ENCODE measurements at regions not wholly inside any gene's neighbourhood (a gene's known extent, or its start where the extent isn't known, plus 50 kb on each side); places are given as distances from the start of the nearest gene placed in this dataset.
A peak's percentile ranks its signal among the peaks of the same experiment; 100 is the strongest.
"Not testable (repeated sequence)": the region's sequence is repeated elsewhere in the genome, so short reads cannot be mapped to it uniquely, and the experiment has no call there.

DNA sequence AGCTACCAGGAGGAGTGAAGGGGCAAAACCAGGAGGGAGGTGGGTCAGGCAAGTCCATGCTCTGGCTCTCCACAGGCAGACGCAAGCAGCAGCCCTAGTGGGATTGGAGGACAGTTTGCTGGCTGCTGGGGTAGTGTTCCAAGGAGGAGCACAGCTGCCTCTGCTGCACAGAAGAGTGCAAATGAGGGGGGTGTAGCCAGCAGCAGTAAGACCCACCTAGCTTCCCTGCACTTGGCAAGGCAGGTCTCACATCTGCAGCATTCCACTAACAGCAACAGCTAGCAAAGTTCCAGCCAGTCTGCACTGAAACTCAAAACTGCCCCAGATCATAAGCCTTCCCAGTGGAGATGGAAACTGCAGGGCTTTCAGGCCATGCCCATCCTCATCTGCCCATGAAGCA is 405.0 kb downstream of the UTRN start:
- no peak for DNase-seq (ENCODE audit: low spot score in 2 of 2, unreplicated experiment in 2 of 2)
- TF ChIP-seq CTCF (IDR thresholded peaks at IDR 0.05; ENCODE audit: unreplicated experiment), result no peak
- Mint-ChIP-seq H3K27me3 (ENCODE audit: low read depth) (no peaks in the 10 kb centered on the region), H3K4me1 (no peaks in the 10 kb centered on the region), H3K9me3 (peaks cover 65% of the 10 kb centered on the region), H3K4me3 (no peak overlapping the region), H3K27ac (no peak overlapping the region), H3K36me3 (peaks cover 65% of the 10 kb centered on the region)

DNA sequence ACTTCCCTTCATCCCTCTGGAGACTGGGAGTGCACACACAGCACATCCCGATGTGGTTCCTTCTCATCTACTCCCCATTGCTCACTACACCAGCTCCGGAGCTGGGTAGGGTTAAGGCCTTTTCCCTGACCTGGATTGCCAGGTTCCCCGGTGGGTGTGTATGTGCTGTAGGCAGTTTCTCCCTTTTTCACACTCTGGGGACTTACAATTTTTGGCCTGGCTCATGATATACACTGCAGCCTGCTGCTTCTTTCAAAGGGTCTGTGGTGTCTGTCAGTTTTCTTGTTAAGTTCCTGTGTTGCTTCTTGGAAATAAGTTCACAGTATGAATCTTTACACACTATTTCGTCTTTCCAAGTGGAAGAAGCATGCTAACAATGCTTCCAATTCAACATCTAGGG is 405.5 kb downstream of the UTRN start:
- H3K9me3 Mint-ChIP-seq, result peaks cover 60% of the 10 kb centered on the region
- H3K4me1 Mint-ChIP-seq, result no peaks in the 10 kb centered on the region
- H3K27me3 Mint-ChIP-seq (ENCODE audit: low read depth), result no peaks in the 10 kb centered on the region
- TF ChIP-seq CTCF (IDR thresholded peaks at IDR 0.05; ENCODE audit: unreplicated experiment), result no peak
- no peak overlapping the region for H3K4me3 Mint-ChIP-seq
- no peak overlapping the region for H3K27ac Mint-ChIP-seq
- H3K36me3 Mint-ChIP-seq, result peaks cover 60% of the 10 kb centered on the region
- no peak for DNase-seq (ENCODE audit: low spot score in 2 of 2, unreplicated experiment in 2 of 2)

GRCh38 chr6:144692050-144692449 is 406.9 kb downstream of the UTRN start:
- H3K4me3 Mint-ChIP-seq; DNase-seq (ENCODE audit: low spot score in 2 of 2, unreplicated experiment in 2 of 2); H3K27me3 Mint-ChIP-seq (ENCODE audit: low read depth); H3K27ac Mint-ChIP-seq: not testable (repeated sequence)
- peaks cover 11% of the 10 kb centered on the region for H3K4me1 Mint-ChIP-seq
- H3K36me3 Mint-ChIP-seq, result peaks cover 46% of the 10 kb centered on the region
- H3K9me3 Mint-ChIP-seq, result peaks cover 46% of the 10 kb centered on the region

GRCh38 chr6:144695858-144696533 is 410.9 kb downstream of the UTRN start:
- Mint-ChIP-seq H3K36me3 (peaks cover 32% of the 10 kb centered on the region), H3K27me3 (ENCODE audit: low read depth) (no peaks in the 10 kb centered on the region), H3K4me3 (no peak overlapping the region), H3K9me3 (peaks cover 31% of the 10 kb centered on the region), H3K4me1 (peaks cover 20% of the 10 kb centered on the region), H3K27ac (no peak overlapping the region)
- TF ChIP-seq CTCF (IDR thresholded peaks at IDR 0.05; ENCODE audit: unreplicated experiment), result no peak
- no peak for DNase-seq (ENCODE audit: low spot score in 2 of 2, unreplicated experiment in 2 of 2)

DNA sequence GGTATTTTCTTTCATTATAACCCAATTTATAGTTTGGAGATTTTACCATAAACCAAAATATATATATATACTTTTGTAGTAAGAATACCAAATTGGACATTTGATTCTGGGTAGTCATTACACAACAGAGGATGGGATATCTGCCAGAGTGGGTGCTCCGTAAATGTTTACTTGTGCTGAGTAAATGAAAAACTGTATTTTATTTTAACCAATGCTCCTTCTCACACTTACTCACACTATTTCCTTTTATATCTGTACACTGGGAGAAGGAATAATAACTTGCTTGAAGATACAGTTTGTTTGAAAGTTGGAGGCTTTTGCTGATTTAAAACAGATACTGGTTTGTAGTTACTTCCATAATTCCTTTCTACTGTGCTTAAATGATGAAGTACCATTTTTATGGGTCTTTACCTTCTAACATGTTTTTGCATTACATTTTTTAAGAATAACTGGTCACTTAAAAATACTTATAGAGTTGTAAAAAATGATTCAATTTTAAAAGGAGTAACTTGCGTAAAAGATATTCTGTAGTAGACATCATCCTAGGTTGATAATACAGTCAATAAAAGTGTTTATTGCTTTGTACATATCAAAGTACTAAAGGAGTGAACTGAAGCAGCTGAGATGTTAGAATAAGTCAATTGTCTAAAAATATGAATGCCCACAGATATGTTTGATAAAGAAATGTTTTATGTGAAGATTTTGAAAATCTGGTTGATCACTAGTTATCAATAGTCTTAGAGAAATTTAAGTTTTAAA is 411.7 kb downstream of the UTRN start:
- Mint-ChIP-seq H3K4me3 (no peak overlapping the region), H3K27me3 (ENCODE audit: low read depth) (no peaks in the 10 kb centered on the region), H3K36me3 (peaks cover 31% of the 10 kb centered on the region), H3K27ac (no peak overlapping the region), H3K9me3 (peaks cover 26% of the 10 kb centered on the region), H3K4me1 (peaks cover 20% of the 10 kb centered on the region)
- no peak for TF ChIP-seq CTCF (IDR thresholded peaks at IDR 0.05; ENCODE audit: unreplicated experiment)
- no peak for DNase-seq (ENCODE audit: low spot score in 2 of 2, unreplicated experiment in 2 of 2)

DNA sequence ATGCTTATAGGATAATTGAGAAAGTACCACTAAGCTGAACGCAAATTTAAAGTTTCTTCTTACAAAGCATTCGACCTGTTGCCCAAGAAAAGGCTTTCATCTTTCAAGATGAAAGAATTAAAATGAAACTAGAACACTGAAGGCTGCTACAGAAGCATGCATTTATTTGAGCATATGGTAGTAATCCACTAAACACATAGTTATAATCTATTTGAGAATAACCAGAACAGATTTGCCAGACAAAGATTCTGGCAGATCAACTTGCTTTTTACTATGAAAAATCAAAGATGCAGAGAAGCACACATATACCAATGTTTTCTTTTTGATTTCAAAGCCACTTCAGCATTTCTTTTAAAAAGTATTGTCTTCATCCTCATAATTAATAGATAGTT is 412.2 kb downstream of the UTRN start:
- no peak for TF ChIP-seq CTCF (IDR thresholded peaks at IDR 0.05; ENCODE audit: unreplicated experiment)
- peaks cover 21% of the 10 kb centered on the region for H3K9me3 Mint-ChIP-seq
- no peak for DNase-seq (ENCODE audit: low spot score in 2 of 2, unreplicated experiment in 2 of 2)

More for the DNA sequence above, 412.2 kb downstream of the UTRN start:
- peak overlapping the region; percentile 3 for H3K27ac Mint-ChIP-seq
- H3K36me3 Mint-ChIP-seq, result peaks cover 26% of the 10 kb centered on the region
- H3K4me3 Mint-ChIP-seq, result no peak overlapping the region
- no peaks in the 10 kb centered on the region for H3K27me3 Mint-ChIP-seq (ENCODE audit: low read depth)
- H3K4me1 Mint-ChIP-seq, result peaks cover 20% of the 10 kb centered on the region
